ENCODE measurements at regions not wholly inside any gene's neighbourhood (a gene's known extent, or its start where the extent isn't known, plus 50 kb on each side); places are given as distances from the start of the nearest gene placed in this dataset.

DNA sequence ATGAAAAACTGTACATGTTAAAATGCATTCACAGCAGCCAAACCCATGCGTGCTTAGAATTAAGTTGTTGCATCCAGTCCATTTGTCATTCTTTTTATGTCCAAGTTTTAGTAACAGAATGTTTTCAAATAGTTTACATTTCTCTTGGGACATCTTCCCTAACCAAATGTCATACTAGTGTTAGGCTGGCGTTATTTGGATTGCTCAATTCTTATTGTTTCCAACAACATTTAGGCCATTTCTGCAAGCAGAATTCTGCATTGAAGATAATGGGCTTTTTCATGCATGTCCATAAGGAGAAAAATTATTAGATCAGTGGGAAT lies 203.0 kb downstream of the HIBADH start:
- Histone ChIP-seq H3K27me3 (replicated peaks in 1 of 4; ENCODE audit: control insufficient read depth in 3 of 4, extremely low read depth in 1 of 4, insufficient read depth in 3 of 4, low read length in 3 of 4) (peaks cover 0 to 1% (median 0%) of the 10 kb centered on the region in 4 experiments; a peak in 1 of 7 replicates), H3K4ac (replicated peaks; ENCODE audit: insufficient read length, low read depth, low read length) (no peak overlapping the region), H3K27ac (ENCODE audit: low read depth, low read length) (no peak overlapping the region), H2BK12ac (ENCODE audit: low read depth, low read length) (no peak overlapping the region), H4K20me1 (replicated peaks in 1 of 2; ENCODE audit: control insufficient read depth in 1 of 2, insufficient read depth in 2 of 2, low read length in 2 of 2) (no peaks in the 10 kb centered on the region), H3K18ac (ENCODE audit: extremely low read depth, low read length) (no peak overlapping the region), H3K9ac (replicated peaks in 1 of 4; ENCODE audit: extremely low read depth in 1 of 4, low read depth in 3 of 4, low read length in 3 of 4) (no peak overlapping the region), H4K91ac (replicated peaks; ENCODE audit: insufficient read length, low read length) (no peak overlapping the region), H3K23me2 (ENCODE audit: low read depth, low read length) (no peaks in the 10 kb centered on the region), H2BK120ac (replicated peaks; ENCODE audit: low read depth, low read length) (no peak overlapping the region), H2AK5ac (ENCODE audit: low read depth, low read length) (no peak overlapping the region), H2BK20ac (ENCODE audit: low read length) (no peak overlapping the region), H4K5ac (ENCODE audit: insufficient read length, low read depth, low read length) (no peak overlapping the region), H3K4me1 (replicated peaks in 1 of 4; ENCODE audit: control insufficient read depth in 3 of 4, insufficient read depth in 4 of 4, low read length in 3 of 4) (no peaks in the 10 kb centered on the region), H3K79me1 (ENCODE audit: low read depth, low read length) (no peaks in the 10 kb centered on the region), H3K14ac (ENCODE audit: insufficient read length) (no peak overlapping the region), H2AFZ (ENCODE audit: low read length) (no peak overlapping the region), H3K56ac (replicated peaks; ENCODE audit: insufficient read length, low read depth, low read length) (no peak overlapping the region), H4K8ac (ENCODE audit: extremely low read depth, insufficient read depth, low read length) (no peak overlapping the region), H3K23ac (ENCODE audit: insufficient read length) (no peak overlapping the region), H3K79me2 (ENCODE audit: control insufficient read depth in 1 of 2, insufficient read depth in 2 of 2, low read length in 2 of 2) (no peaks in the 10 kb centered on the region), H2BK5ac (ENCODE audit: low read depth, low read length) (no peak overlapping the region), H3K36me3 (ENCODE audit: control insufficient read depth in 2 of 4, insufficient read depth in 4 of 4, low read length in 3 of 4) (no peaks in the 10 kb centered on the region), H3K4me3 (ENCODE audit: extremely low read depth in 1 of 4, insufficient read depth in 2 of 4, low read depth in 3 of 4, low read length in 4 of 4) (no peak overlapping the region), H3K4me2 (ENCODE audit: insufficient read depth in 1 of 2, low read depth in 2 of 2, low read length in 2 of 2) (no peak overlapping the region), H2BK15ac (ENCODE audit: low read length) (no peak overlapping the region), H3K9me3 (ENCODE audit: insufficient read depth in 2 of 2, low read depth in 1 of 2, low read length in 1 of 2) (no peaks in the 10 kb centered on the region)
- 96% methylated on average over 2 of the region's 2 CpGs; no CpG with 5 or more reads in 1 of the 2 experiments for WGBS, 2 experiments (ENCODE audit: extremely low coverage in 1 of 2, insufficient coverage in 1 of 2, insufficient read length in 1 of 2, insufficient replicate concordance in 2 of 2, low coverage in 1 of 2, low lambda C conversion rate in 2 of 2, missing lambda C conversion rate in 1 of 2)
- ChIA-PET CTCF (ENCODE audit: partially characterized antibody) (no interaction called here), POLR2A (ENCODE audit: partially characterized antibody) (no interaction called here)
- FAIRE-seq (no peak), DNase-seq (ENCODE audit: low read depth in 1 of 2, low spot score in 2 of 2) (no peak)
- TF ChIP-seq, protein P1, sequence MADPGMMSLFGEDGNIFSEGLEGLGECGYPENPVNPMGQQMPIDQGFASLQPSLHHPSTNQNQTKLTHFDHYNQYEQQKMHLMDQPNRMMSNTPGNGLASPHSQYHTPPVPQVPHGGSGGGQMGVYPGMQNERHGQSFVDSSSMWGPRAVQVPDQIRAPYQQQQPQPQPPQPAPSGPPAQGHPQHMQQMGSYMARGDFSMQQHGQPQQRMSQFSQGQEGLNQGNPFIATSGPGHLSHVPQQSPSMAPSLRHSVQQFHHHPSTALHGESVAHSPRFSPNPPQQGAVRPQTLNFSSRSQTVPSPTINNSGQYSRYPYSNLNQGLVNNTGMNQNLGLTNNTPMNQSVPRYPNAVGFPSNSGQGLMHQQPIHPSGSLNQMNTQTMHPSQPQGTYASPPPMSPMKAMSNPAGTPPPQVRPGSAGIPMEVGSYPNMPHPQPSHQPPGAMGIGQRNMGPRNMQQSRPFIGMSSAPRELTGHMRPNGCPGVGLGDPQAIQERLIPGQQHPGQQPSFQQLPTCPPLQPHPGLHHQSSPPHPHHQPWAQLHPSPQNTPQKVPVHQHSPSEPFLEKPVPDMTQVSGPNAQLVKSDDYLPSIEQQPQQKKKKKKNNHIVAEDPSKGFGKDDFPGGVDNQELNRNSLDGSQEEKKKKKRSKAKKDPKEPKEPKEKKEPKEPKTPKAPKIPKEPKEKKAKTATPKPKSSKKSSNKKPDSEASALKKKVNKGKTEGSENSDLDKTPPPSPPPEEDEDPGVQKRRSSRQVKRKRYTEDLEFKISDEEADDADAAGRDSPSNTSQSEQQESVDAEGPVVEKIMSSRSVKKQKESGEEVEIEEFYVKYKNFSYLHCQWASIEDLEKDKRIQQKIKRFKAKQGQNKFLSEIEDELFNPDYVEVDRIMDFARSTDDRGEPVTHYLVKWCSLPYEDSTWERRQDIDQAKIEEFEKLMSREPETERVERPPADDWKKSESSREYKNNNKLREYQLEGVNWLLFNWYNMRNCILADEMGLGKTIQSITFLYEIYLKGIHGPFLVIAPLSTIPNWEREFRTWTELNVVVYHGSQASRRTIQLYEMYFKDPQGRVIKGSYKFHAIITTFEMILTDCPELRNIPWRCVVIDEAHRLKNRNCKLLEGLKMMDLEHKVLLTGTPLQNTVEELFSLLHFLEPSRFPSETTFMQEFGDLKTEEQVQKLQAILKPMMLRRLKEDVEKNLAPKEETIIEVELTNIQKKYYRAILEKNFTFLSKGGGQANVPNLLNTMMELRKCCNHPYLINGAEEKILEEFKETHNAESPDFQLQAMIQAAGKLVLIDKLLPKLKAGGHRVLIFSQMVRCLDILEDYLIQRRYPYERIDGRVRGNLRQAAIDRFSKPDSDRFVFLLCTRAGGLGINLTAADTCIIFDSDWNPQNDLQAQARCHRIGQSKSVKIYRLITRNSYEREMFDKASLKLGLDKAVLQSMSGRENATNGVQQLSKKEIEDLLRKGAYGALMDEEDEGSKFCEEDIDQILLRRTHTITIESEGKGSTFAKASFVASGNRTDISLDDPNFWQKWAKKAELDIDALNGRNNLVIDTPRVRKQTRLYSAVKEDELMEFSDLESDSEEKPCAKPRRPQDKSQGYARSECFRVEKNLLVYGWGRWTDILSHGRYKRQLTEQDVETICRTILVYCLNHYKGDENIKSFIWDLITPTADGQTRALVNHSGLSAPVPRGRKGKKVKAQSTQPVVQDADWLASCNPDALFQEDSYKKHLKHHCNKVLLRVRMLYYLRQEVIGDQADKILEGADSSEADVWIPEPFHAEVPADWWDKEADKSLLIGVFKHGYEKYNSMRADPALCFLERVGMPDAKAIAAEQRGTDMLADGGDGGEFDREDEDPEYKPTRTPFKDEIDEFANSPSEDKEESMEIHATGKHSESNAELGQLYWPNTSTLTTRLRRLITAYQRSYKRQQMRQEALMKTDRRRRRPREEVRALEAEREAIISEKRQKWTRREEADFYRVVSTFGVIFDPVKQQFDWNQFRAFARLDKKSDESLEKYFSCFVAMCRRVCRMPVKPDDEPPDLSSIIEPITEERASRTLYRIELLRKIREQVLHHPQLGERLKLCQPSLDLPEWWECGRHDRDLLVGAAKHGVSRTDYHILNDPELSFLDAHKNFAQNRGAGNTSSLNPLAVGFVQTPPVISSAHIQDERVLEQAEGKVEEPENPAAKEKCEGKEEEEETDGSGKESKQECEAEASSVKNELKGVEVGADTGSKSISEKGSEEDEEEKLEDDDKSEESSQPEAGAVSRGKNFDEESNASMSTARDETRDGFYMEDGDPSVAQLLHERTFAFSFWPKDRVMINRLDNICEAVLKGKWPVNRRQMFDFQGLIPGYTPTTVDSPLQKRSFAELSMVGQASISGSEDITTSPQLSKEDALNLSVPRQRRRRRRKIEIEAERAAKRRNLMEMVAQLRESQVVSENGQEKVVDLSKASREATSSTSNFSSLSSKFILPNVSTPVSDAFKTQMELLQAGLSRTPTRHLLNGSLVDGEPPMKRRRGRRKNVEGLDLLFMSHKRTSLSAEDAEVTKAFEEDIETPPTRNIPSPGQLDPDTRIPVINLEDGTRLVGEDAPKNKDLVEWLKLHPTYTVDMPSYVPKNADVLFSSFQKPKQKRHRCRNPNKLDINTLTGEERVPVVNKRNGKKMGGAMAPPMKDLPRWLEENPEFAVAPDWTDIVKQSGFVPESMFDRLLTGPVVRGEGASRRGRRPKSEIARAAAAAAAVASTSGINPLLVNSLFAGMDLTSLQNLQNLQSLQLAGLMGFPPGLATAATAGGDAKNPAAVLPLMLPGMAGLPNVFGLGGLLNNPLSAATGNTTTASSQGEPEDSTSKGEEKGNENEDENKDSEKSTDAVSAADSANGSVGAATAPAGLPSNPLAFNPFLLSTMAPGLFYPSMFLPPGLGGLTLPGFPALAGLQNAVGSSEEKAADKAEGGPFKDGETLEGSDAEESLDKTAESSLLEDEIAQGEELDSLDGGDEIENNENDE (IDR thresholded peaks at IDR 0.05; ENCODE audit: insufficient replicate concordance, low read length), result no peak
- TF ChIP-seq NRF1 (IDR thresholded peaks at IDR 0.05; ENCODE audit: low read depth, low read length), result no peak
